A549 (cell line): ENCODE measurements at regions not wholly inside any gene's neighbourhood (a gene's known extent, or its start where the extent isn't known, plus 50 kb on each side); places are given as distances from the start of the nearest gene placed in this dataset.
"Not testable (repeated sequence)": the region's sequence is repeated elsewhere in the genome, so short reads cannot be mapped to it uniquely, and the experiment has no call there.

Experiments used
- ATAC-seq, 2 experiments: fragments of 200-7000 bp in 1 of 2; fragments of >200 bp in 1 of 2; cut with Nextera tagmentation in 1 of 2; cut with Tn5 transposase in 1 of 2; 3 replicates each; pipeline versions ENCODE4 v1.8.0 to v1.9.1; 2018 to 2020; ENCODE audit warnings: mild to moderate bottlenecking in 1 of 2, moderate library complexity in 1 of 2
- CTCF ChIA-PET: fragments of 300-600 bp; sonication (Branson Sonifier 250); formaldehyde crosslinking; extraction: SDS; loops from one replicate; lab custom pipeline; 2021; ENCODE audit warnings: antibody characterized with exemption, inconsistent platforms; lab: Yijun Ruan, JAX
- POLR2A ChIA-PET: fragments of 350-600 bp; formaldehyde crosslinking; extraction: SDS; loops from one replicate; lab custom pipeline; 2021; ENCODE audit warnings: antibody characterized with exemption, inconsistent platforms; lab: Yijun Ruan, JAX
- DNase-seq, 2 experiments: peaks; one replicate each; pipeline versions ENCODE4 v3.0.0 to v3.0.0-alpha.2; 2011 to 2016; ENCODE audit warnings: low read depth in 1 of 2, low spot score in 1 of 2
- FAIRE-seq: peaks from 2 replicates; lab custom pipeline; 2011; peaks lifted over from hg19 to GRCh38; lab: Jason Lieb, UNC
- H3K27ac ChIP-seq, 2 experiments: fragments of >200 bp; sonication (Bioruptor Twin); formaldehyde crosslinking; 3 replicates each; pipeline ENCODE4 v1.5.1; 2016 to 2017
- H3K4me1 ChIP-seq: fragments of >200 bp; sonication (Bioruptor Twin); formaldehyde crosslinking; 3 replicates; pipeline ENCODE4 v1.6.1; 2016
- H3K4me2 ChIP-seq: fragments of >200 bp; sonication (Bioruptor Twin); formaldehyde crosslinking; 3 replicates; pipeline ENCODE4 v1.6.1; 2016
- H3K4me3 ChIP-seq: fragments of >200 bp; sonication (Bioruptor Twin); formaldehyde crosslinking; 3 replicates; pipeline ENCODE4 v1.5.1; 2016
- H3K9me3 ChIP-seq: fragments of >200 bp; sonication (Bioruptor Twin); formaldehyde crosslinking; 3 replicates; pipeline ENCODE4 v1.6.1; 2016
- CHD4 ChIP-seq: fragments of 200-600 bp; sonication (generic); IDR thresholded peaks from 2 replicates; pipeline ENCODE4 v1.6.1; 2016; ENCODE audit warnings: antibody characterized with exemption, mild to moderate bottlenecking, borderline replicate concordance
- ELK1 ChIP-seq: fragments of 150-350 bp; IDR thresholded peaks from 2 replicates; pipeline ENCODE4 v1.6.1; 2014; ENCODE audit warnings: low read depth, mild to moderate bottlenecking, low read length
- EP300 ChIP-seq, 2 experiments: fragments of >200 bp; sonication (Bioruptor Twin); formaldehyde crosslinking; IDR thresholded peaks; 2 replicates in 1 of 2; 3 replicates in 1 of 2; pipeline ENCODE4 v1.6.1; 2016 to 2017
- ESRRA ChIP-seq: fragments of 150-350 bp; IDR thresholded peaks from 2 replicates; pipeline ENCODE4 v1.6.1; 2014; ENCODE audit warnings: mild to moderate bottlenecking, low read length, borderline replicate concordance
- FOSL2 ChIP-seq, 2 experiments: fragments of 450-650 bp in 1 of 2; fragments of >200 bp in 1 of 2; sonication (Bioruptor Twin) in 1 of 2; formaldehyde crosslinking; IDR thresholded peaks; 2 replicates each; pipeline versions ENCODE4 v1.5.0 to v1.6.1; 2016 to 2020; ENCODE audit warnings: mild to moderate bottlenecking in 1 of 2, moderate library complexity in 1 of 2
- FOXS1 ChIP-seq: fragments of 250-450 bp; sonication (Bioruptor Pico); IDR thresholded peaks from 2 replicates; pipeline ENCODE4 v1.5.0; 2020; ENCODE audit warnings: mild to moderate bottlenecking, moderate library complexity
- GATA3 ChIP-seq: IDR thresholded peaks from 2 replicates; pipeline ENCODE4 v1.6.1; 2012; ENCODE audit warnings: borderline replicate concordance
- HDAC2 ChIP-seq: fragments of 200-600 bp; sonication (generic); IDR thresholded peaks from 2 replicates; pipeline ENCODE4 v1.6.1; 2016
- HES2 ChIP-seq: fragments of >200 bp; sonication (Bioruptor Twin); formaldehyde crosslinking; IDR thresholded peaks from 2 replicates; pipeline ENCODE4 v1.6.1; 2016
- HOXA7 ChIP-seq: fragments of 250-450 bp; sonication (Bioruptor Pico); IDR thresholded peaks from 2 replicates; pipeline ENCODE4 v1.5.0; 2020; ENCODE audit warnings: mild to moderate bottlenecking, moderate library complexity
- HOXB5 ChIP-seq: fragments of 250-450 bp; sonication (Bioruptor Pico); IDR thresholded peaks from 2 replicates; pipeline ENCODE4 v1.5.0; 2020; ENCODE audit warnings: mild to moderate bottlenecking, moderate library complexity
- NPAS2 ChIP-seq: fragments of 250-450 bp; sonication (Bioruptor Pico); IDR thresholded peaks from 2 replicates; pipeline ENCODE4 v1.8.0; 2022; ENCODE audit warnings: mild to moderate bottlenecking, moderate library complexity, borderline replicate concordance
- PBX3 ChIP-seq: IDR thresholded peaks from 2 replicates; pipeline ENCODE4 v1.6.1; 2012
- PHF8 ChIP-seq: fragments of 200-600 bp; sonication (generic); IDR thresholded peaks from 2 replicates; pipeline ENCODE4 v1.6.1; 2016; ENCODE audit warnings: low read depth, mild to moderate bottlenecking, antibody characterized with exemption, moderate library complexity, borderline replicate concordance
- RNF2 ChIP-seq: fragments of 200-600 bp; sonication (generic); IDR thresholded peaks from 2 replicates; pipeline ENCODE4 v1.6.1; 2016; ENCODE audit warnings: low read depth, mild to moderate bottlenecking, antibody characterized with exemption, moderate library complexity, borderline replicate concordance
- USF2 ChIP-seq: fragments of 450-650 bp; IDR thresholded peaks from 2 replicates; pipeline ENCODE4 v1.6.1; 2014; ENCODE audit warnings: antibody characterized with exemption
- ZNF302 ChIP-seq: fragments of 250-450 bp; sonication (Bioruptor Pico); IDR thresholded peaks from 2 replicates; pipeline ENCODE4 v1.9.0; 2021; ENCODE audit warnings: inconsistent platforms, mild to moderate bottlenecking, moderate library complexity
- WGBS: methylation state at CpG from one replicate; pipeline ENCODE4 v1.1.6; 2017; ENCODE audit errors: missing lambda C conversion rate; 5-methylcytosine and 5-hydroxymethylcytosine counted together

- H3K4me1 ChIP-seq = no peaks in the 10 kb centered on the region
- ATAC-seq (no peak), FAIRE-seq (no peak), DNase-seq (no peak)
- no peak overlapping the region for H3K4me2 ChIP-seq
- CTCF ChIA-PET = interaction anchor here (0.9 to 1.1 kb wide), 2 partner anchors 13 to 327 kb away, joined by 3 read pairs; no protein-coding TSS in a partner anchor
- H3K9me3 ChIP-seq = no peaks in the 10 kb centered on the region
- 56% methylated on average over 2 of the region's 2 CpGs for WGBS
- no peak overlapping the region for H3K4me3 ChIP-seq
- POLR2A ChIA-PET = no interaction called here
- H3K27ac ChIP-seq = no peak overlapping the region
- TF ChIP-seq EP300 (IDR thresholded peaks at IDR 0.05) = no peak
- no peak for TF ChIP-seq HES2
- TF ChIP-seq HOXA7 (CRISPR knock-in tag) = no peak
- no peak for TF ChIP-seq ESRRA
- TF ChIP-seq PBX3 = no peak
- TF ChIP-seq FOSL2 (IDR thresholded peaks at IDR 0.05) = no peak
- TF ChIP-seq FOSL2 (CRISPR knock-in tag; IDR thresholded peaks at IDR 0.05) = no peak
Observed at GRCh38 chr1:94349853-94350252, 68.3 kb upstream of the ABCD3 start.

- H3K4me2 ChIP-seq, DNase-seq, H3K4me3 ChIP-seq, H3K27ac ChIP-seq, H3K4me1 ChIP-seq, POLR2A ChIA-PET, H3K9me3 ChIP-seq, ATAC-seq, FAIRE-seq, CTCF ChIA-PET: not testable (repeated sequence)
- WGBS = 44% methylated on average over 2 of the region's 2 CpGs
Observed at GRCh38 chr1:94348386-94348785, 69.8 kb upstream of the ABCD3 start.

GRCh38 chr1:94345148-94345721, 73.0 kb upstream of the ABCD3 start:
- DNase-seq = no peak
- CTCF ChIA-PET = interaction anchor here (1.6 to 18.8 kb wide), 4 partner anchors 10 to 310 kb away, joined by 4 to 840 read pairs (median 18); no protein-coding TSS in a partner anchor
- H3K4me3 ChIP-seq = no peak overlapping the region
- H3K4me2 ChIP-seq = no peak overlapping the region
- POLR2A ChIA-PET = no interaction called here
- no peaks in the 10 kb centered on the region for H3K4me1 ChIP-seq
- TF ChIP-seq PHF8 = no peak
- TF ChIP-seq GATA3 = no peak
- TF ChIP-seq FOXS1 (CRISPR knock-in tag) = no peak
- WGBS = 80% methylated on average over 4 of the region's 4 CpGs
- FAIRE-seq = no peak
- no peak overlapping the region for H3K27ac ChIP-seq
- ATAC-seq = no peak
- no peaks in the 10 kb centered on the region for H3K9me3 ChIP-seq

- WGBS = 68% methylated on average over 3 of the region's 3 CpGs
- POLR2A ChIA-PET = no interaction called here
- DNase-seq = no peak
Observed at GRCh38 chr1:94342416-94342815, 75.8 kb upstream of the ABCD3 start.

GRCh38 chr1:94339206-94339927, 78.8 kb upstream of the ABCD3 start:
- no peak for FAIRE-seq
- CTCF ChIA-PET = interaction anchor here (0.7 to 18.8 kb wide), 6 partner anchors 9 to 466 kb away, joined by 3 to 840 read pairs (median 12); no protein-coding TSS in a partner anchor
- H3K4me2 ChIP-seq = no peak overlapping the region
- H3K9me3 ChIP-seq = no peaks in the 10 kb centered on the region
- WGBS = 78% methylated on average over 6 of the region's 8 CpGs
- TF ChIP-seq ELK1 (no peak), RNF2 (no peak), HDAC2 (no peak), USF2 (no peak), ZNF302 (CRISPR knock-in tag) (no peak), HOXB5 (CRISPR knock-in tag) (no peak), NPAS2 (CRISPR knock-in tag) (no peak), CHD4 (no peak)
- TF ChIP-seq, all 56 proteins: peak for 0
- no peak overlapping the region for H3K4me3 ChIP-seq
- DNase-seq (no peak), ATAC-seq (no peak)
- POLR2A ChIA-PET = no interaction called here
- peaks cover 14% of the 10 kb centered on the region for H3K4me1 ChIP-seq
- H3K27ac ChIP-seq = no peak overlapping the region

More at GRCh38 chr1:94342416-94342815, 75.8 kb upstream of the ABCD3 start:
- Histone ChIP-seq H3K27ac (no peak overlapping the region), H3K4me1 (no peaks in the 10 kb centered on the region), H3K4me2 (no peak overlapping the region), H3K4me3 (no peak overlapping the region), H3K9me3 (no peaks in the 10 kb centered on the region)
- ATAC-seq (no peak), FAIRE-seq (no peak)
- no peak for TF ChIP-seq FOSL2 (IDR thresholded peaks at IDR 0.05)
- TF ChIP-seq FOSL2 (CRISPR knock-in tag; IDR thresholded peaks at IDR 0.05) = no peak
- TF ChIP-seq GATA3 = no peak
- TF ChIP-seq HOXB5 (CRISPR knock-in tag) = no peak
- no peak for TF ChIP-seq NPAS2 (CRISPR knock-in tag)
- CTCF ChIA-PET = interaction anchor here (0.5 to 18.8 kb wide), 4 partner anchors 12 to 307 kb away, joined by 3 to 840 read pairs (median 12); no protein-coding TSS in a partner anchor
